AG09309 (cell line): ENCODE measurements at regions not wholly inside any gene's neighbourhood (a gene's known extent, or its start where the extent isn't known, plus 50 kb on each side); places are given as distances from the start of the nearest gene placed in this dataset.
"Not testable (repeated sequence)": the region's sequence is repeated elsewhere in the genome, so short reads cannot be mapped to it uniquely, and the experiment has no call there.

Source experiments
- DNase-seq: peaks from one replicate; pipeline ENCODE4 v3.0.0-alpha.2; 2010; ENCODE audit warnings: low read depth
- H3K4me3 ChIP-seq: 2 replicates; pipeline ENCODE4 v1.5.1; 2011; ENCODE audit warnings: mild to moderate bottlenecking, low read depth, low read length, moderate library complexity; ENCODE audit not compliant: control insufficient read depth
- CTCF ChIP-seq: IDR thresholded peaks from 2 replicates; pipeline ENCODE4 v1.5.1; 2011; ENCODE audit warnings: mild to moderate bottlenecking, low read depth, low read length, inconsistent platforms; ENCODE audit not compliant: insufficient read depth, control insufficient read depth; ENCODE audit errors: missing control alignments

DNA sequence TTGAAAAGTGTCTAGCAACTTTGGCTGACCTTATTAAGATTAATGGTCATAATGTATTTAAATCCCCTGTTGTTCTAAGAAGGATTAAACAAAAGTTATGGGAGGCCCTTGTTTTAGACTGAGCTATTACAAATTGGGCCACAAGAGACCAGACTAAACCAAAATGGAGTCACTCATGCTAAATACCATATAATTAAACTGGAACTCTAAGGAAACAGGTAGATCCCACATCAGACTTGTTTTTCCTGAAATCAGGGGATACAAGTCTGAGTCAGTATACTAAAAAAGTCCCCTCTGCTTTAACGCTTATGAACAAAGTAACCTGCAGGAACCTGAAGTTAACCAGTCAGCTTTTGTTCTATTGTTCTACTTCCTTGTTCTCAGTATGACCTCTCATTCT lies 305.9 kb upstream of the SGCG start:
- no peak for DNase-seq
- TF ChIP-seq CTCF: no peak
- H3K4me3 ChIP-seq: no peak overlapping the region

DNA sequence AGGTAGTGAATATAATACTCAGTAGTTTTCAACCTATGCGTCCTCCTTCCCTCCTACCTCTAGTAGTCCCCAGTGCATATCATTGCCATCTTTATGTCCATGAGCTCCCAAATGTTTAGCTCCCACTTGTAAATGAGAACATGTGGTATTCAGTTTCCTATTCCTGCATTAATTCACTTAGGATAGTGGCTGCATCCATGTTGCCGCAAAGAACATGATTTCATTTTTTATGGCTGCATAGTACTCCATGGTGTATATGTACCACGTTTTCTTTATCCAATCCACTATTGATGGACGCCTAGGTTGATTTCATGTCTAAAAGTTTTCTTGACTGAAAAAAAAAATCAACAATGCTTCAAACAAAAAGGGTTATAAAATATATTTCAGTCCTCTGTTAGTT lies 303.4 kb upstream of the SGCG start:
- no peak for TF ChIP-seq CTCF
- no peak overlapping the region for H3K4me3 ChIP-seq

DNA sequence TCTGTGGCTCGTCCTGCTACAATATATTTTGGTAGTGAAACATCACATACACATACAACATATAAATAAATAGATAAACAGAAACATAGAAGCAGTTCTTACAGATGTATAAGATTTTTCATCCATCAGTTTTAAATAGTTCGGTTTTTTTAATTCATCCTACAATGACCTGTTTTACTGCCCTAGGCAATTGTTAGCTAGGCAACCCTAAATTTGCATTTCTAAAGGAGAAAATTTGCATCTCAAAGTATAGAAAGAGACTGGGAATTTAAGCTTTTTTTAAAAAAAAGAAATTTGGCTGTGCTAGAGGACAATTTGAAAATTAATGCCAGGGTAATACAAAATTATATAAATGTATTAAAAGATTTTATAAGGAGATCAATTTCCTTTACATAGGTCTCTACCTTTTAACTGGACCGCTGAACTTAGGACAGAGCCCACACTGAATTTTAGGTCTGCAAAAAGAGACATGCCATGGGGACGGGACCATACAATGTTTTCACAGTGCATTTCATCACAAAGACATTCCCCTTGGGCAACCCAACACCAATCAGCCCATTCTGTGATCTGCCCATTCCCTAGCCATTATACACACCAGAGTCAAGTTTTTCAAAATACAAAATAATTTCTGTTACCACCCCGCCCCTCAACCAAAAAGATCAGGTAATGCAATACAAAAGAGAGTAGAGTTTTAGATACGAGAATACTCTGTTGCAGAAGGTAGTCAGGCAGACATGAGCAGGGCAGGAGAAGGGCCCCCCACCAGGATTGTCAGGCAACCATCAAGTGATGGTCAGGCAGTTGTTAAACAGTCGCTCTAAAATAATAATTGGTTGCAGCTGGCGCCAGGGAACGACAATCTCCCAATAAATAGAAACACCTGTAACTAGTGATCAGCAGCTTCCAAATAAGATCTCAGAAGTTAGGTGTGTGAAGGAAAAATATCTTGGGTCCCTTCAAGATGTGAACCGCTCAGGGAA lies 299.7 kb upstream of the SGCG start:
- no peak for TF ChIP-seq CTCF
- no peak for DNase-seq
- H3K4me3 ChIP-seq: no peak overlapping the region

More for the DNA sequence above, 303.4 kb upstream of the SGCG start:
- DNase-seq: no peak

DNA sequence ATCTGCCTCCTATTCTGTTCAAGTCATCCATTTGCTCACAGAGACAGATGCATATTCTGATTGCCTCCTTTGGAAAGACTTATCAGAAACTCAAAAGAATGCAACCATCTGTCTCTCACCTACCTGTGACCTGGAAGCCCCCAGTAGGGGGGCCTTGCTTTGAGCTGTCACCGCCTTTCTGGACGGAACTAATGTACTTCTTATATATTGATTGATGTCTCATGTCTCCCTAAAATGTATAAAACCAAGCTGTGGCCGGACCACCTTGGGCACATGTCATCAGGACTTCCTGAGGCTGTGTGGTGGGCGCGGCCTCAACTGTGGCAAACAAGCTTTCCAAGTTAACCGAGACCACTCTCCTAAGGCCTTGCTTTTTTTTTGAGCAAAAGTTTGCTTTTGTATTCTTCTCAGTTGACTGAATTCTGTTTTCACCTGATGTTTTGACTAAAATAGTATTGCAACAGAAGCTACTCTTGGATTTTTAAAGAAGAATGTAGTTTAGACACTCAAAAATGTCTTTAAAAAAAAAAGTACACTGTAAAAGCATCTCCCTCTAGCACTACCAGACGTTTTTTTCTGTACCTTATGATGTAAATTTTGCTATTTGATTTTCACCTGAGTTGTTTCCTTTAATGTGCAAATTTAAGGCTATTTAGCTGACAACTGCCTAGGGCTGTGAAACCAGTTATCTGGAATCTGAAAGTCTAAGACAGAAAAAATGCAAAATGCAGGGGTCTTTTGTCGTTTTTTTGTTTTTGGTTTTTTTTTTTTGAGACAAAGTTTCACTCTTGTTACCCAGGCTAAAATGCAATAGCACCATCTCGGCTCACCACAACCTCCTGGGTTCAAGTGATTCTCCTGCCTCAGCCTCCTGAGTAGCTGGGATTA lies 298.8 kb upstream of the SGCG start:
- not testable (repeated sequence) for H3K4me3 ChIP-seq, DNase-seq

GRCh38 chr13:22883262-22883840 lies 297.4 kb upstream of the SGCG start:
- H3K4me3 ChIP-seq: no peak overlapping the region
- no peak for TF ChIP-seq CTCF
- DNase-seq: no peak

GRCh38 chr13:22883956-22884355 lies 296.8 kb upstream of the SGCG start:
- no peak for DNase-seq
- no peak for TF ChIP-seq CTCF
- H3K4me3 ChIP-seq: no peak overlapping the region

DNA sequence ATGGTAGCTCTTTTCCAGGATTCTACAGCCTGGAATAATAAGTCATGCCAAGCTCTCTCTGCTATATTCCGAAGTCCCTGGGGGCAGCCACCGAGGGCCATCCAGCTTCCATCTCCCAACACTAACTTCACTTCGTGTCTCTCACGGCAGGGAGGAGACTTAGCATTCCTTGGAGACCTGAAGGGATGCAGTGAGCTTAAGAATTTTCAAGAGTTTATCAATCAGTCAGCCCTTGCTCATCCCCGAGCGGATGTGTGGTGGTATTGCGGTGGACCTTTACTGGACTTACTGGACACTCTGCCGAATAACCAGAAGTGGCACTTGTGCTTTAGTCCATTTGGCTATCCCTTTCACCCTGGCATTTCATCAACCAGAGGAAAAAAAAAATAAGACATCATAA lies 294.7 kb upstream of the SGCG start:
- DNase-seq, H3K4me3 ChIP-seq: not testable (repeated sequence)

DNA sequence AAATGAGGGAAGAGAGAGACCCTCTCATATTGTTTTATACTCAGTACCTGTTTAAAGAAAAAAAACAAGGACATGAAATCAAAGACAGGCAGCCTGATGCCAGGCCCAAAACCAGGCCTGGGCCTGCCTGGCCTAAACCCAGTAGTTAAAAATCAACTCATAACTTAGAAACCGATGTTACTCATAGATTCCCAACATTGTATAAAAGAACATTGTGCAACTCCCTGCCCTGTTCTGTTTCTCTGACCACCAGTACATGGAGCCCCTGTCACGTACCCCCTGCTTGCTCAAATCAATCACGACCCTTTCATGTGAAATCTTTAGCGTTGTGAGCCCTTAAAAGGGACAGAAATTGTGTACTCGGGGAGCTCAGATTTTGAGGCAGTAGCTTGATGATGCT lies 291.4 kb upstream of the SGCG start:
- not testable (repeated sequence) for H3K4me3 ChIP-seq

More for the DNA sequence above, 291.4 kb upstream of the SGCG start:
- DNase-seq: not testable (repeated sequence)
